Tibial nerve (tissue), 4 donors: ENCODE measurements at regions not wholly inside any gene's neighbourhood (a gene's known extent, or its start where the extent isn't known, plus 50 kb on each side); places are given as distances from the start of the nearest gene placed in this dataset.

Experiments
- DNase-seq, 2 donors: peaks; one replicate each; pipeline ENCODE4 v3.0.0-alpha.2; 2019; ENCODE audit warnings: low spot score in 2 of 2
- H3K27ac ChIP-seq, 4 donors: fragments of 200-600 bp; sonication (generic) in 3 of 4; one replicate each; pipeline ENCODE4 v1.5.1; 2017 to 2019; ENCODE audit warnings: mild to moderate bottlenecking in 1 of 4
- H3K27me3 ChIP-seq, 2 donors: fragments of 200-600 bp; sonication (generic) in 1 of 2; one replicate each; pipeline versions ENCODE4 v1.5.1 to v1.6.0; 2017 to 2019
- H3K36me3 ChIP-seq, 3 donors: fragments of 200-600 bp; sonication (generic); one replicate each; pipeline ENCODE4 v1.5.1; 2018 to 2019
- H3K4me1 ChIP-seq, 4 donors: fragments of 200-600 bp; sonication (generic) in 3 of 4; one replicate each; pipeline ENCODE4 v1.5.1; 2017 to 2019
- H3K4me3 ChIP-seq, 4 donors: fragments of 200-600 bp; sonication (generic) in 3 of 4; one replicate each; pipeline ENCODE4 v1.5.1; 2017 to 2019; ENCODE audit warnings: mild to moderate bottlenecking in 1 of 4, moderate library complexity in 1 of 4
- H3K9me3 ChIP-seq, 4 donors: fragments of 200-600 bp; sonication (generic) in 3 of 4; one replicate each; pipeline ENCODE4 v1.5.1; 2017 to 2019
- CTCF ChIP-seq, 5 experiments: fragments of 200-600 bp in 3 of 5; fragments of 450-650 bp in 2 of 5; sonication (generic) in 3 of 5; IDR thresholded peaks; one replicate each; pipeline ENCODE4 v1.5.1; 2016 to 2019; ENCODE audit warnings: antibody characterized with exemption in 5 of 5, mild to moderate bottlenecking in 3 of 5, moderate library complexity in 2 of 5
- EP300 ChIP-seq, 2 donors: sonication (generic); formaldehyde crosslinking; IDR thresholded peaks; one replicate each; pipeline ENCODE4 v1.6.1; 2017; ENCODE audit warnings: antibody characterized with exemption in 2 of 2, mild to moderate bottlenecking in 1 of 2
- POLR2A ChIP-seq, 2 donors: fragments of 450-650 bp; IDR thresholded peaks; one replicate each; pipeline ENCODE4 v1.6.1; 2017; ENCODE audit warnings: antibody characterized with exemption in 2 of 2, mild to moderate bottlenecking in 2 of 2, moderate library complexity in 2 of 2
- WGBS, 2 donors: methylation state at CpG; one replicate each; pipeline ENCODE4 v1.1.5; 2018; 5-methylcytosine and 5-hydroxymethylcytosine counted together

DNA sequence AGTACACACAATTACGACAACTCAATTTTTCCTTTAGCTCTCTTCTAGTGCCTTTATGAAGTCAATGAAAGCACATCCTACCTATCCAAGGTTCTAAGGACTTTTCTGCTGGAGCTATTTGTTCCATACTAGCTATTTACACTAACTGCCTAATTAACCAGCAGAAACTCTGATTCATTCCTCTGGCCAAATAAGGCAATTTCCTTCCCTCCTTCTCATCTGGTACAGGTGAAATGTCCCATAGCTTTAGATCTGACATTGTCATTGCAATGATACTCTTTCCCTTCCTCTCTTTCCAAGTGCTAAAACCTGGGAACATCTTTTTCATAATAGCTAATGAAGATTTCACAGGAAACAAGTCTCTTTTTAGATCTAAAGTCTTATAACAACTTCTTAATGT lies 521.7 kb downstream of the SOX2 start:
- Histone ChIP-seq H3K4me3 (no peak overlapping the region), H3K36me3 (no peaks in the 10 kb centered on the region), H3K27me3 (no peaks in the 10 kb centered on the region), H3K4me1 (peaks cover 0 to 11% (median 4%) of the 10 kb centered on the region in 4 donors), H3K9me3 (no peaks in the 10 kb centered on the region), H3K27ac (no peak overlapping the region)
- no peak for DNase-seq
- TF ChIP-seq POLR2A (IDR thresholded peaks at IDR 0.05): no peak
- TF ChIP-seq EP300 (IDR thresholded peaks at IDR 0.05): no peak
- TF ChIP-seq CTCF (IDR thresholded peaks at IDR 0.05): no peak
- WGBS, 2 donors: 97 to 100% methylated on average over 1 of the region's 1 CpG

GRCh38 chr3:182233957-182234356 lies 522.2 kb downstream of the SOX2 start:
- Histone ChIP-seq H3K9me3 (no peaks in the 10 kb centered on the region), H3K4me3 (no peak overlapping the region), H3K4me1 (peaks cover 0 to 11% (median 4%) of the 10 kb centered on the region in 4 donors), H3K27ac (peak overlapping the region in 2 of 4 donors; percentile 41 to 61), H3K36me3 (no peaks in the 10 kb centered on the region), H3K27me3 (no peaks in the 10 kb centered on the region)
- TF ChIP-seq EP300 (IDR thresholded peaks at IDR 0.05): no peak
- no peak for TF ChIP-seq CTCF (IDR thresholded peaks at IDR 0.05)
- no peak for TF ChIP-seq POLR2A (IDR thresholded peaks at IDR 0.05)
- WGBS, 2 donors: 53% methylated on average over 3 of the region's 3 CpGs
- DNase-seq: no peak

DNA sequence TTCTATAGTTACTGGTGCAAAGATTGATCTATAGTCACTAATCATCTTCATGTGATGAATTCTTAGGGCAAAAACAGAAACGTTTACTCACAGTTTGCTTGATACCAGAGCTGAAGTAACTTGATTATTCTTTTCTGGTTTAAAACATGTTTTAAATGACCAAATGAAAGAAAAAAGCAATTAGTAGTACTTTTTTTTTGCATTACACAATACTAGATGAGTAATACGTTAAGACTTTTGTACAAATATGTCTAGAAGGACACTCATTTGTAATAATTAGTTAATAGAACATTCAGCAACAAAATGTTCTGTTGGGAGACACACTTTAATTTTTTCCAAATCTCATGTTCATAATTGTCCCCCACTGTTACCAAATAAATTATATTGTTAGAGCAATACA lies 523.2 kb downstream of the SOX2 start:
- WGBS, 2 donors: 33 to 55% methylated on average over 2 of the region's 2 CpGs
- no peaks in the 10 kb centered on the region for H3K9me3 ChIP-seq
- no peaks in the 10 kb centered on the region for H3K27me3 ChIP-seq
- no peak overlapping the region for H3K4me3 ChIP-seq
- no peak for TF ChIP-seq EP300 (IDR thresholded peaks at IDR 0.05)
- TF ChIP-seq POLR2A (IDR thresholded peaks at IDR 0.05): no peak
- peak overlapping the region; percentile 22 to 80 (median 52) for H3K27ac ChIP-seq
- H3K36me3 ChIP-seq: no peaks in the 10 kb centered on the region
- H3K4me1 ChIP-seq: peaks cover 0 to 11% (median 4%) of the 10 kb centered on the region in 4 donors
- DNase-seq: no peak

- no peaks in the 10 kb centered on the region for H3K27me3 ChIP-seq
- no peak for DNase-seq
- H3K36me3 ChIP-seq: no peaks in the 10 kb centered on the region
- no peaks in the 10 kb centered on the region for H3K9me3 ChIP-seq
- H3K4me1 ChIP-seq: peaks cover 0 to 11% (median 4%) of the 10 kb centered on the region in 4 donors
- WGBS, 2 donors: 43 to 48% methylated on average over 2 of the region's 2 CpGs
- TF ChIP-seq POLR2A (IDR thresholded peaks at IDR 0.05): no peak
- TF ChIP-seq EP300 (IDR thresholded peaks at IDR 0.05): no peak
- no peak for TF ChIP-seq CTCF (IDR thresholded peaks at IDR 0.05)
- H3K4me3 ChIP-seq: no peak overlapping the region
- peak overlapping the region; percentile 22 to 80 (median 52) for H3K27ac ChIP-seq
These were observed 523.8 kb downstream of the SOX2 start for GRCh38 chr3:182235504-182235903.

DNA sequence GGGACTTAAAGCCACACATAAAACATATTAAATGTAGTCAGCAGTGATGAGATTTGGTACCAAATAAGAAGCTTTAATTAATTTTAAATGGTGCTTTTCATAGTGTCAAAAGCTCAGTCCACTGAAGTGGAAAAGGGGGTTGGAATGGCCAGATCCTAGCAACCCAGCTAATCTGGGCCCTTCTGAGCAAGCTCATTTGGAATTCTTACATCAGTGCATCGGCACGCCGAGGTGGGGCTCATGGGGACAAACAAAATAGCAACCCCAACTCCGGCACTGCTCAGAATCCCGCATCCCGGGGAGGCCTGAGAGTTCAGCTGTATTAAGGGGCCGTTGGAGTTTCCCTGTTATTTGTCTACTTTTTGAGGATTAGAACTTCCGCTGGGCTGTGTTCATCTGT lies 526.4 kb downstream of the SOX2 start:
- Histone ChIP-seq H3K4me1 (peaks cover 0 to 32% (median 15%) of the 10 kb centered on the region in 4 donors), H3K4me3 (no peak overlapping the region), H3K36me3 (no peaks in the 10 kb centered on the region), H3K27me3 (no peaks in the 10 kb centered on the region), H3K9me3 (no peaks in the 10 kb centered on the region), H3K27ac (peak overlapping the region; percentile 31 to 80 (median 58))
- peak in 1 of 2 donors; percentile 15 for DNase-seq
- 40% methylated on average over 8 of the region's 8 CpGs for WGBS, 2 donors
- TF ChIP-seq POLR2A (IDR thresholded peaks at IDR 0.05) (peak in 1 of 2 donors; percentile 8), EP300 (IDR thresholded peaks at IDR 0.05) (peak in 1 of 2 donors; percentile 39), CTCF (IDR thresholded peaks at IDR 0.05) (no peak)

- Histone ChIP-seq H3K4me1 (peaks cover 0 to 41% (median 20%) of the 10 kb centered on the region in 4 donors), H3K4me3 (no peak overlapping the region), H3K27ac (peak overlapping the region in 3 of 4 donors; percentile 40 to 80 (median 77)), H3K36me3 (no peaks in the 10 kb centered on the region), H3K27me3 (no peaks in the 10 kb centered on the region), H3K9me3 (no peaks in the 10 kb centered on the region)
- DNase-seq: no peak
- no peak for TF ChIP-seq CTCF (IDR thresholded peaks at IDR 0.05)
- TF ChIP-seq POLR2A (IDR thresholded peaks at IDR 0.05): no peak
- TF ChIP-seq EP300 (IDR thresholded peaks at IDR 0.05): no peak
- WGBS, 2 donors: 67 to 74% methylated on average over 2 of the region's 2 CpGs
These were observed 527.6 kb downstream of the SOX2 start for GRCh38 chr3:182239316-182239715.
